ENCODE measurements at regions not wholly inside any gene's neighbourhood (a gene's known extent, or its start where the extent isn't known, plus 50 kb on each side); places are given as distances from the start of the nearest gene placed in this dataset.
"Not testable (repeated sequence)": the region's sequence is repeated elsewhere in the genome, so short reads cannot be mapped to it uniquely, and the experiment has no call there.

DNA sequence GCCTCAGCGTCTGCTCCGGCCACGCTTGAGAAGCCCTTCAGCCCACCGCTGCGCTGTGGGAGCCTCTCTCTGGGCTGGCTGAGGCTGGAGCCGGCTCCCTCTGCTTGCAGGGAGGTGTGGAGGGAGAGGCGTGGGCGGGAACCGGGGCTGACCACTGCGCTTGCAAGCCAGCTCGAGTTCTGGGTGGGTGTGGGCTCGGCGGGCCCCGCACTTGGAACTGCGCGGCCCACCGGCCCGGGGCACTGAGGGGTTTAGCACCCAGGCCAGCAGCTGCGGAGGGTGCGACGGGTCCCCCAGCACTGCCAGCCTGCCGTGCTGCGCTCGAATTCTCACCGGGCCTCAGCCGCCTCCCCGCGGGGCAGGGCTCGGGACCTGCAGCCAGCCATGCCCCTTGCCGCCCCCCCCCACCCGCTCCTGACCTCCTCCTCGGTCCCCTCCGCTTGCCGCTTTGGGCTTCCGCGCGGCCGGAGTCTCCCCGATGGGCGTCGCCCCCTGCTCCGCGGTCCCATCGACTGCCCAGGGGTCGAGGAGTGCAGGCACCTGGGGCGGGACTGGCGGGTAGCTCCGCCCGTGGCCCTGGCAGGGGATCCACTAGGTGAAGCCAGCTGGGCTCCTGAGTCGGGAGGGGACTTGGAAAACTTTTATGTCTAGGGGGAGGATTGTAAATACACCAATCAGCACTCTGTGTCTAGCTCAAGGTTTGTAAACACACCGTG, 106.7 kb downstream of the RAP2B start:
- DNase-seq, result no peak

DNA sequence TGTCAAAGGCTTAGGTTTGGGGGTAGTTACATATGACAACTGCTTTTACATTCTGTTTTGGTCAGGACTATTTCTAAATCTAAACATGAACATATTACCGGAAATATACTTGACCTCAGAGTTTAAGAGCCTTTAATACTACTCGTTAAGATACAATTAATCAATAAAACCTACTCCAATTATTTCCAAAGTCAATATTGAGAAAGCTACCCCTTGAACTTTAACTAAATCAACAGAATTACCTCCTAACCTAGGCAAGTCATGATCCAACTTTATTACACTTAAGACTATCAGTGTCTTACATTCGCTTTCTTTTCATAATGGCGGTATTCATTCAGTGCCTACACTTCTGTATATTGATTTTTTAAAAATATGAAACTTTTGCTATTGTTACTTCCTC, 107.7 kb downstream of the RAP2B start:
- DNase-seq, result no peak

DNA sequence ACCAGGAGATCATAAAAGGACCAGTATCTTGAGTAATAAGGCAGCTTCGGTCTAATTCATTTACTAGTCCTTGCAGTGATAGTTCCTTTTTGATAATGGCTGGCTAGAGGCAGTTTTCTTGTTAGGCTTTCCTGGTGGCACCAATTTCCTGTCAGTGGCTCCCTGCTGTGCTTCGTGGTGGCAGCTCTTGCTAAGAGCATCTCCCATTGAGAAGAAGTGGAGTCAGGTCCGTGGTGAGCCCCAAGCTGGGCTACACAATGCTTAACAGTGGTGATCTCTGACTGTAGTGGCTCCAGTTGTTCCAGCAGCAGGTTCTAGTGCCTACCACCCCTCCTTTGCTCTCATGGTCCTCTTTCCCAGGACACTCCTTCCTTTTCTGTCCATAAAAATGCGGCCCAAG, 111.2 kb downstream of the RAP2B start:
- DNase-seq, result no peak

GRCh38 chr3:153273767-153274435, 111.9 kb downstream of the RAP2B start:
- DNase-seq, result no peak

DNA sequence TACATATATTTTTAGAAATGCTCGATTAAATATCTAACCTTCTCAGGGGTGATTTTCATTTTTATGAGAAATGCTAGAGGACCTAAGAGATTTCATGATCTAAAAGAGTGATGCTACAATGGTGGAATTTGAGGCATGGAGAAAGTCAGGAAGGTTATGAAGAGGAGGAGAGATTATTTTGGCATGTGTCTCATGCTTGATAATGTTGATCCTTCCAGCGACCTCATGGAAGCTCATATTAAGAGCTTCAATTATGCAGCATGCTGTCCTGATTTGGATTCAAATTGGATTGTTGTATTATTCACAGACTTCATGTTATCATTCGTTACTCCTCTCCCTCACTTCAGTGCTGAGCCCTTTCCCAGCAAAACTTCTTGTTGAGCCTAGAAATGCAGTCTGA, 112.5 kb downstream of the RAP2B start:
- DNase-seq, result no peak

DNA sequence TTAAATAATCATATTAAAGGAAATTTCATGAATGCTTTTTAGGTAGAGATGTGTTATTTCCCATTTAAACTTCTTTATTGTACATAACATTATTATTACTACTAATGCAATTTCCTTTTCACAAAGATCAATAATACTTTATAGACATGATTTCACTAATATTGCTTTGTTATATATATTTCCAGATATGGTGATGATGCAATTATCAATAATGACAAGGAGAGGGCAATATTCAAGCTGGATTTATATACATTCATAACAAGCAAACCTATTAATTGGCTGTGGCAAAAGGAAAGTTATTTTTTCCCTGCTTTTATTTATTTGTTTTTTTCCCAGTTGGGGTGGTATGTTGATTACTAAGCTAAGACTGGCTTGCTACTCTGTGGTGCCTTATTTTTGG, 113.5 kb downstream of the RAP2B start:
- DNase-seq, result no peak

DNA sequence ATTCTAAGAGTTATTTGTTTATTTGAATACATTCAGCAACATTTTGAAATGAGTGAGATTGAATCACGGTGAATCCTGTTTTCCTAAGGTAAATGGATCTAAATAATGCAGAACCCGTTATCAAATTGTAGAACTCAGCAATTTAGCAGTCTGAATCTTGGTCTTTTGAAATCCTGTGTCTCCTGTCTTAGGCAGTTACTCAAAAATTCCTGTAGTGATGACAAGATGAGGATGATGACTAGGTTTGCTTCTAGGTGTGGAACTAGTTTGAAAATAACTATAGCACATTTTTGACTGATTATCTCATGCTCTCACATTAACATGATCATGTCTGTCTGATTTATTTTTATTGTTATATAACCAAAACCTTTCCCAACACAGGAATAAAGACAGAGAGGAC, 115.0 kb downstream of the RAP2B start:
- DNase-seq, result no peak

- not testable (repeated sequence) for DNase-seq
Observed at GRCh38 chr3:153281236-153281997, 119.4 kb downstream of the RAP2B start.

DNA sequence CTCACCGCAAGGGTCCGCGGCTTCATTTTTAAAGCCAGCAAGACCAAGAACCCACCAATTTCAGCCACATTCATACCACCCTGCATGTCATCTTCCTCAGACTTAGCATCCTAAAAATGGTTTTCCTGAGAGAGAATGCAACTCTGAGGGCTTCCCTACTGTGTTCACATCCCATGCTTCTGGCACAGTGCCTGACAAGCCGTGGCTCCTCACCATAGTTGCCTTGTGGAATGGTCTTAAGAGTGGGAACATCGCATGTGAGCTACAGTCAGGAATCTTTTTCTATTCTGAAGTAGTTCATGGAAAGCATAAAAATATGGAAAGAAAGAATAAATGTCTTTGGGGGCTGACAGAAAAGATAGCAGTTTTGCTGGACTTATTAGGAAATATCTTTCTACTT, 120.3 kb downstream of the RAP2B start:
- no peak for DNase-seq

DNA sequence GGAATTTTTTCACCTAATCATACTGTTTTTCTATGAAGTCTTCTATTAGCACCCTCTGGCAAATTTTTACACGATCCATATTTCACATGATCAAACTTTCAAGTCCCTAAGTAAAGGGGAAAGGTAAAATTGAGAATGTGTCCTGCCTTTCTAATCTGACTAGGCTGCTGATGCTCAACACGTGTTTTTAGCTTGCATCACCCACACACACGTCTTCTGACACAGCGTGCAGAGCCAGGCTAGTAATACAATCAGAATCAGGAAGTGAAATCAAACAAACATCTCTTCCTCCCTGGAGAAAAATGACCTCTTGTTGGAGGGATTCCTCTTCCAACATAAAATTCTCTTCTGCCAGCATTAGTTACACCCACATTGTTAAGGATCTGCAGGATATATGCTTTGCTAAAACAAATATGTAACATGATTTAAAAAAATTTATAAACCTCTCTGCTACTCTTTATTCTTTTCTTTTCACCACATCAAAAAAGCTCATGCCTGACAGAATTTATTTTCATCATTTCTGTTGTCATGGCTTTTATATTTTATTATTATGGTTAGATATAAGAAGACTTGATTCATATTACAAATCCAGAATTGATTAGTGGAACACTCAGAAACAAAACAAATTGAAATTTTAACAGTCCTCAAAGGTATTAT, 122.4 kb downstream of the RAP2B start:
- peak in 9 of 14 donors; percentile 4 to 55 (median 17) for DNase-seq

- DNase-seq, result peak in 1 of 14 donors; percentile 4
Observed at GRCh38 chr3:153285194-153285641, 123.2 kb downstream of the RAP2B start.

- no peak for DNase-seq
Observed at GRCh38 chr3:153285982-153286381, 124.0 kb downstream of the RAP2B start.

DNA sequence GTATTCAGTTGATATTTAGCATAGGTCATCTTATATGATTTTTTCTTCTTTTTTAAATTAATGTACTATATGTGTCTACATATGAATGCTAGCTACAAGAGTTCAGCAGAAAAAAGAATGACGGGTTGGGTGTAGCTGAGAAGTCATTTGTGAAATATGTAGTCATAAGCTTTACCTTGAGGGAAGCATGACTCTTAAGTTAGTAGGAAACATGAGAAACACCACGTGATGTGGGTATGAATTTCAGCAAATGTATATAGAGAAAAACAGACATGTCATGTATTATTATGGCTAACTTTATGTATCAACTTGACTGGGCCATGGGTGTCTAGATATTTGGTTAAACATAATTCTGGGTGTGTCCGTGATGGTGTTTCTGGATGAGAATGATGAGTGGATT, 125.0 kb downstream of the RAP2B start:
- DNase-seq, result no peak

GRCh38 chr3:153289334-153289808, 127.3 kb downstream of the RAP2B start:
- DNase-seq, result no peak

- DNase-seq, result no peak
Observed at GRCh38 chr3:153290268-153291015, 128.4 kb downstream of the RAP2B start.

DNA sequence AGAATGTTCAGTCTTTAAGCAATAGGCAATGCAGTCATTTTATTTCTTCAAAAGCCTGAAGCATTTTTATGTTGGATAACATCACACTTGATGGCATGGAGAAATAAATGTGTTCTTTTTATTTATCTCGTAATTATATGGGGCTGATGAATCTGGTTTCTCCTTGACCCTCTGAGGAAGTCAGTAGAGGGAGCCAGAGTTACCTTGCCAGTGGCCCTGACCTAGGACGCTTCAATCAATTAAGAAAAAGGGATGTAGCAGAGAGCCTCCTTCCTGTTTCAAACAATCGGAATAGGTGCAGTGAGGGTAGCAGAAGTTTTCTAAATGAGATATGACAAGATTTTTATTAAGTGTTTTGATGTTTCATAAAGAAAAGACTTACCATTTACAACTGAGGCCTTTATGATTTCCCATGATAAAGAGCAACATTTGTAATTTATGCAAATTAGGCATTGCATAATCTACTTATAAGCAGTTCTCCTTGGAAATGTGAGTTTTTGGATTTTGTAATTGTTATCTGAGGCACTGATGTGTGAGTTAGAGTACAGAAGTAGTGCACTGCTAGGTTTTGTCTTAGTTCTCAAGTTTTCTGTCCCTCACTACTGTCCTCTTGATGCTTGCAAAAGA, 129.1 kb downstream of the RAP2B start:
- DNase-seq, result no peak

DNA sequence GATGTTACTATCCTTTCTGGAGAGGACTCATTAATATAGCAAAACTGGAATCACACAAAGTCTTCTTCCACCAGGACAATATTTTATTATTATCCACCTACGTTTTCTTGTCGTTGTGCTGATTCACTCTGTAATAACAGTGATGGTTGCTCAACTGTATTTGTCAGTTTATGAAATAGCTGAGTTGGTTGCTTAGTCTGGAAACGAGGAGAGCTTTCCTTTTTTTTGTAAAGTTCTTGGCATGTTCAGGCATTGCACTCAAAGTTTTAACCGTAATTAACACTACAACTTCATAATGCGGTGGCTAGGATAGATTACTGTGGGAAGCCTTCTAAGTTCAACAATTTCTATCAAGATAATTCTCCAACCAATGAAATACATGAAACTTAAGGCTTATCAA, 131.2 kb downstream of the RAP2B start:
- DNase-seq, result no peak

GRCh38 chr3:153295901-153296300, 133.9 kb downstream of the RAP2B start:
- no peak for DNase-seq

DNA sequence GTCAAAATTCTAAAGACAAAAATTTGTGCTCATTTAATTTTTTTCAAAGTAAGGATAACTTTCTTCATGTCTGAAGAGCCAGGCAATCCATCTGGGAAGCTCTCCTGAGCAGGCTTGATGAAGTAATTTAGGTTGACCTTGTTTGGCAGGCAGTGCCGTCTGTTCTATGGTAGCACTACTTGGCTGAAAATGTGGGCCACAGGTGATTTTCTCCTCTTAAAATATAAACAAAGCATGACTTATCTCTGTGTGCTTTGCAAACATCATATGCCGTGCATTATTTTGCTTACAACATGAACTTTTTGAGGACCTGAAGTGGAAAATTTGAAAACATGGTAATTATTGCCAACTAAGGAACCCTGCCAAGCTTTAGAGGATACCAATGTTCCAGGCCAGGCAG, 143.2 kb downstream of the RAP2B start:
- no peak for DNase-seq

GRCh38 chr3:153311541-153311940, 149.5 kb downstream of the RAP2B start:
- no peak for DNase-seq

DNA sequence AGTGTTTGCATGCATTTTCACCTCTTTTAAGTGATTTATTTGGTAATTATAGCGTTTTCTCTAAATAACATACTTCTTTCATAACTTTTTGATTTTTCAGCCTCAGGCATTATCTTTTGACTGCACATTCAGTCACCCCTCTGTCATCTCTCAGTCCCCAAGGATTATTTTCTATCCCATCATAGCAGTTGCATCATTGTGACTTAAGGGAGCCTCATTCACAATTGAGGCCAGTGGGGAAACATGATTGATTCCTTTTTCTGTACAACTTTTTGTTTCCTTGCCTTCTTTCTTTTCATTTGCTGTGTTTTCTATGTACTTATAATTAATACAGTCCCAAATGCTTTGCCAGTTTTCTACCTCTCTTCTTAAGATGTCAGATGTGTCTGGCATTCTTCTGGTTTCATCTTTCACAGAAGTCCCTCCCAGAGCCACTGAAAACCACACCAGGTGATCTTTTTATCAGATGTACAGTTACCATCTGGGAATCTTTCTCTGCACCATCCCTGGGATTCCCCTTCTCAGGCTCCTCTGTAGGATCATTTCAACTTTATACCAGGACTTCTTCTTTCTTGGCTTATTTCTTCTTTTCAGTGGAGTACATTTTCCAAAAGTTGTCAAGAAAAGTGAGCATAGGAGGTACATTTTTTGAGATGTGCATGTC, 151.4 kb downstream of the RAP2B start:
- DNase-seq, result no peak

Measured in C1 segment of cervical spinal cord (tissue), 14 donors.